ENCODE measurements at regions not wholly inside any gene's neighbourhood (a gene's known extent, or its start where the extent isn't known, plus 50 kb on each side); places are given as distances from the start of the nearest gene placed in this dataset.

DNA sequence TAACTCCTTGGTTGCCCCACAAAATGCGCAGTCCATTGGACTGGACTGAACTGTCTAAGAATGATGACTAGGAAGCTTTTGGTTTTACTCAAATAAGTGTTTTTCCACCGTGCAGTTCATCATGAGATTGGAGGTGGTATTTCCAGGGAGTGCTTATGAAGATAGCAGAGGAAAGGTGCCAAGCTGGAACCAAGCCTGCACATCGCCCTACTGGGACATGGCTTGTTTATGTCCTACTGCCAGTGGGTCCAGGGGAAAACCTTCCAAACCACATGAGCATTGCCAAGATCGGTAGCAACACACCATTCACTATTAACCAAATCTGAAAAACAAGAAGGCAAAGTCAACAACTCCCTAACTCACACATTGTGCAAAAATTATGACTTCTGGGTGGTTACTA is 54.7 kb upstream of the DSCAM start:
- DNase-seq (ENCODE audit: extremely low read depth in 1 of 2, low read depth in 1 of 2) = no peak

DNA sequence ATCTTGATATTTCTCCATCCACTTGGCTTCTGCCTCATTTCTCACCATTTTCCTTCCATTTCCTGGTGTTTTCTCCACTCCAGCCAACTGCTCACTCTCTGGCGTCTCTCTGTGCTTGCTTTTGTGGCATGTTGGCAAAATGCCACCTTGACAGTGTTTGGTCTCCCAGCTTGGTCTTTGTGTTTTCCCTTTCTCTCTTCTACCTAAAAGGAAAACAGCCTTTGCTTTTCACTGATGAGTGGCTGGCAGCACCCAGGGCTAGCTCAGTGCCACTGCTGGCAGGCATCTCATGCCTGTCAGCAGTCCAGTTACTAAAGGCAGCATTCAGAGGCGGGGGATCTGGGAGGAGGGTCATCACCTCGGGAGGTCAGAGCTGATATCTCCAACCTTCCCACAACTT is 55.3 kb upstream of the DSCAM start:
- DNase-seq (ENCODE audit: extremely low read depth in 1 of 2, low read depth in 1 of 2) = no peak

DNA sequence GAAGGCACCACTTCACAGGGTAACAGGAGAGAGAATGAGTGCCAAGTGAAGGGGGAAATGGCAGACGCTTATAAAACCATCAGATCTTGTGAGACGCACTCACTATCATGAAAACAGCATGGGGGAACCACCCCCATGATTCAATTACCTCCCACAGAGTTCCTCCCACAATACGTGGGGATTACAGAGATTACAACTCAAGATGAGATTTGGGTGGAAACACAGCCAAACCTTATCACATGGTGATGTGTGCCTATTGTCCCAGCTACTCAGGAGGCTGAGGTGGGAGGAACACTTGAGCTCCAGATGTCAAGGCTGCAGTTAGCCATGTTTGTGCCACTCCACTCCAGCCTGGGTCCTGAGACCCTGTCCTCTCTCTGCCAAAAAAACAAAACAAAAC is 56.0 kb upstream of the DSCAM start:
- no peak for DNase-seq (ENCODE audit: extremely low read depth in 1 of 2, low read depth in 1 of 2)

DNA sequence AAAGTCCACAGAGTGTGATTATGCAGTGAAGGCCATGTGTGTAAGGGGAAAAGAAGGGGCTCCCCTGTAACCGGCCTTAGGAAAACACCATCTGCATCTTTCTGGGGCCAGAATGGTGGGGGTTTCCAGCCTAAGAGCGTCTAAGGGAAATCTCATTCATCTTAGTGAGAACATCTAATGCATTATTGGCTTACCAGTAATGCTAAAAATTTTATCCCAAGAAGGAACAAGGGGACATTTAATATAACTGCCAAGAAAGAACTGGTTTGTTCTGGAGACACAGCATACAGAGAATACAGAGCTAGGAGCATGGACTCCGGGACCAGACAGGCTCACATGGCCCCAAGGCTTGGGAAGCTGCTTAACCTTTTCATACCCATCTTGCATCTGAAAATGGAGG is 58.3 kb upstream of the DSCAM start:
- DNase-seq (ENCODE audit: extremely low read depth in 1 of 2, low read depth in 1 of 2) = no peak

DNA sequence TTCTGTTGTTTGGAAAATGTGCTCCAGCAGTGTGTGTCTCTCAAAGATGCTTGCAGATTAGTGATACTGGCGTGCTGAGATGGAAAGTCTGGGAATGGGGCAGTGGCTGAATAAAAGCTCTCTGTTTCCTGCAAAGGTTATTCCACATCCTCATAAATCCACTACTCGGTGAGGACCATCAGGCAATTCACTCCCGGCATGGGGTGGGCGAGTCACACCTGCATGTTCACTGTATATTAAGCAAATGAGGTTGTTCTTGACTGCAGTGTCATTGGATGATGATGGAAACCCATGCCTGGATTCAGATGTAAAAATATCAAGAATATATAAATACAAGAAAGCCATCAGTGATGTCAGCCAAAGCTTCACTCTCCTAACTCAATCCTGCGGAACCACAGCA is 65.4 kb upstream of the DSCAM start:
- DNase-seq (ENCODE audit: extremely low read depth in 1 of 2, low read depth in 1 of 2) = no peak

DNA sequence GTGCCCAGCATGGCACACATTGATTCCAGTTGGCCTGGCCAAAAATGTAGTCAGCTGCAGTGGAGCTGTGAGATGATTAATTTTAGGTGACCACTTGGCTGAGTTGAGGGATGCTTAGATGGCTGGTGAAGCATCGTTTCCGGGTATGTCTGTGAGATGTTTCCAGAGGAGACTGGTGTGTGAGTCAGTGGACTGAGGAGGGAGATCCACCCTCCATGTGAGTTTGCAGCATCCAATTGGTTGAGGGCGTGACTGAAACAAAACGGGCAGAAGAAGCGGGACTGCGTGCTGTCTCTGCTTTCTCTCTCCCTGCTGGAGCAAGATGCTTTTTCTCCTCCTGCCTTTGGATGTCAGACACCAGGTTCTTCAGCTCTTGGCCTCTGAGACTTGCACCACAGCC is 68.2 kb upstream of the DSCAM start:
- DNase-seq (ENCODE audit: extremely low read depth in 1 of 2, low read depth in 1 of 2) = no peak

DNA sequence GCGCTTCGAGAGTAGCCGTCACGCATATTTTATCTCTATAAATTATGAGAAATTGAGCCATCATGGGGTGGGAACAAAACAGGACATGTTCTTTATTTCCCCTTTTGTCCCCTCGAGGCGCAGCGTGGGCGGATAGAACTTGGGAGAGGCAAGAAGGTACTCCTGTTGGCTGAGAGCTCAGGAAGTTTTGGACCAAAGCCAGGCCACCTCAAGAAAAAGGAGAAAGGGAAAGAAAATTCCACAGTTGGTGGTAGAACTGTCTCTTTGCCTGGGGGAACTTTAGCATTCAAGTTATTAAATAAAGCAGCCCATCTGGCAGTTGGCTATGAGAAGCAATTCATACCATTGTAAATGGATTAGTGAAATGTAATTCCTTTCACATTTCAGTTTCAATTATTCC is 76.4 kb upstream of the DSCAM start:
- no peak for DNase-seq (ENCODE audit: extremely low read depth in 1 of 2, low read depth in 1 of 2)

DNA sequence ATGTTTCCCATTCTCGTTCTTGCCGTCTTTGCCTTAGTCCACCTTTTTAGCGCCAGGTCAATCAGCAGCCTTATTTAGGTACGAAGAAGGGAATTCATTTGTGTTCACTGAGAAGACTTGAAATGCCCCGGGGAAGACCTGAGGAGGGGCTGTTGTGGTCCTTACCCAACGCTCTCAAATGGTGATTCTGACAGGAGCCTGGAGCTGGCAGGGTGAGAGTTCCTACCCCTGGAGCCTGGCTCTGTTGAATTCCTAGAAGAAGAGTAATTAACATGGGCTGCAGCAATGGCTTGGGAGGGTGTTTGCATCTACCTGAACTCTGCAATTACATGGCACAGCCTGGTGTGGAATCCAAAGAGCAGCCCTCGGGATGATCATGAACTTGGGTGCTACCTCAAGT is 76.9 kb upstream of the DSCAM start:
- DNase-seq (ENCODE audit: extremely low read depth in 1 of 2, low read depth in 1 of 2) = no peak

DNA sequence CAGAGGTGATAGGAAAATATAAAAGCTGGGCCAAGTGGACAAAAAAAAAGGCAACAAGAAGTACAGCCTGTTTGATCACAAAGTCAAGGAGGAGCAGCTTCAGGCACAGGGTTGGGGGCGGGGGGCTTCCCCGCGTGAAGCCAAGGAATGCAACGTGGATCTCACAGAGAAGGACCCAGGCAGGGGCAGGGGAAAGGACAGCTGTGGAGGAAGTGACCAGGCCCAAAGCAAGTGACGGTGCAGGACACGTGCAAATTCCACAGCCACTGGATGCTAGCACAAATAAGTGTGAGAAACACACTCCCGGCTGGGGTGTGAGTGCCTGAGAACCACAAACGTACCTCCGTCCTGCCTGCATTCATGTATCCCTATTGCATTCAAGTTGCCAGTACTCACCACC is 77.7 kb upstream of the DSCAM start:
- DNase-seq (ENCODE audit: extremely low read depth in 1 of 2, low read depth in 1 of 2) = no peak

DNA sequence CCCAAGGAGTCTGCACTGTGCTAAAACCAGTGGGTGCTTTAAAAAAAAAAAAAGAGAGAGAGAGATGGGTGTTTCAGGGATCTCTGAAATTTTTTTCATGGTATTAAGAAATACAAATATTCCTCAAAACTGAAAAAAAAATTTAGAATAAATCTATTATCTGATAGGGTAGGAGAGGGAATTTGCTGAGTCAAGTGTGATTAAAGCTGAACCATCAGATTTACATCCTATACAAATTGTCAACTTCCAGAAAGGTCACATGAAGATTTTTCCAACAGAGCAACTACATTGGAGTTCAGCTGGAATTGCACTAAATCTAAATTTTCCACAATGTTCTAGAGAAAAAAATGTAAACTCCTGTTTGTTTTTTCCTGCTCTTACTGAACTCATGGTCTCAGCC is 79.3 kb upstream of the DSCAM start:
- no peak for DNase-seq (ENCODE audit: extremely low read depth in 1 of 2, low read depth in 1 of 2)

DNA sequence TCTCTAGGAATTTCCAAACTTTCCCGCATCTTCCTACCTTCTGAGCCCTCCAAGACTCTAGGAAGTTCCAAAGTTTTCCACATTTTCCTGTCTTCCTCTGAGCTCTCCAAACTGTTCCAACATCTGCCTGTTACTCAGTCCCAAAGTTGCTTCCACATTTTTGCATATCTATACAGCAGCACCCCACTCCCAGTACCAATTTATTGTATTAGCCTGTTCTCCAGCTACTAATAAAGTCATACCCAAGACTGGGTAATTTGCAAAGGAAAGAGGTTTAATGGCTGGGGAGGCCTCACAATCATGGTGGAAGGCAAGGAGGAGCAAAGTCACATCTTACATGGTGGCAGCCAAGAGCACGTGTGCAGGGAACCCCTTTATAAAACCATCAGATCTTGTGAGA is 82.9 kb upstream of the DSCAM start:
- DNase-seq (ENCODE audit: extremely low read depth in 1 of 2, low read depth in 1 of 2) = no peak

DNA sequence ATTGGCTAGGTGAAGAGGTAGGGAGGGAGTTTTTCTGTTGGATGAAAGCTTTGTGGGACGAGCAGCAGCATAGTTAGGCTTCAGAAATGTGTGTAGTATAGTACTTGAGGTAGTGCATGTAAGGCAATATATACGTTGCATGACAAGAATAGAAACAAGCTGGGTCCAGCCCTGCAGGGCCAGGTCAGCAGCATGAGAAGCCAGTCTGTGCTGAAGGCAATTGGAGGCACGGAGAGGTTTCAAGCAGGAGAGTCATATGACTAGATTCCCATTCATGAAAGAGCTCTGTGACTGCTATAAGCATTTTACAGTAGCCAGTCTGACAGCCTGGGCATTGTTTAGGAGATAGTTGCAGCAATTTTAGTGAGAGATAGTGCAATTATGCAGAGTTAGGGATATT is 84.2 kb upstream of the DSCAM start:
- DNase-seq (ENCODE audit: extremely low read depth in 1 of 2, low read depth in 1 of 2) = no peak

DNA sequence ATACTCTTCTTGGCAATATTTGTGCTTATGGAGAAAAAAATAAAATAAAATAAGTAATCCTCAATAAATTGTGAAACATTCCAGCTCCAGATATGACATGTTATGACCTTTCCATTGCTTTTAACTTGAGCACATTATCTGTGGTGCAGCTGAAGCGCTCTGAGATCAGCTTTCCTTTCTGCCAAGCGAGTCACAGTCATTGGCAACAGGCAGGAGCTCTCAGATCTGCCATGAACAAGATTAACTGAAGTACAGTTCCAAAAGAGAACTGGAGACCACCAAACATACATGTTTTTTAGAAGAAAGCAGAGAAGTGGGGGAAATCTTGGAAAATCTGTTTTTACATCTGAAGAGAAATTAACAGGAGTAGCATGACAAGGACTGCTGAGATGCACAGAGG is 89.2 kb upstream of the DSCAM start:
- no peak for DNase-seq (ENCODE audit: extremely low read depth in 1 of 2, low read depth in 1 of 2)

DNA sequence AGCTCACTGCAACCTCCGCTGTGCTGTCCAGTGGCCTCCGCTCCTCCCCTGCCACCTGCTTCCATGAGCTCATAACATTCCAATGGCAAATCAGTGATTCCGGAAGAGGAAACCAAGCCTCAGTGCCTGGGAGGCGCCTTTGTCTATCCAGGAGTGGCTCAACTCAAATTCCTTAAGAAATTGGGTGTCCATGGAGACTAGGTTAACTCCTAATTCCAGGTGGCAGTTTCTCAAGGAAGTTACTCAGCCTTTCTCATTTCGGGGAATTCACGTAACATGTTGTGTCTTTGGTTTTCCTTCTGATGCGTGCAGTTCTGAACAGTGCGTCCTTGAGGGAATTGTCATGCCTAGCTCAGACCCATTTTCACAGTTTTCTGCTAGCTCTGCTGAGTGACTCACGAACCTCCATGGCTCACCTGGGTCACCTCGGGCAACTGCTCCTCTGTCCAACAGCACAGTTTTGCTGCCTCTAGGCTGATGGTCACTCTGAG is 89.9 kb upstream of the DSCAM start:
- no peak for DNase-seq (ENCODE audit: extremely low read depth in 1 of 2, low read depth in 1 of 2)

DNA sequence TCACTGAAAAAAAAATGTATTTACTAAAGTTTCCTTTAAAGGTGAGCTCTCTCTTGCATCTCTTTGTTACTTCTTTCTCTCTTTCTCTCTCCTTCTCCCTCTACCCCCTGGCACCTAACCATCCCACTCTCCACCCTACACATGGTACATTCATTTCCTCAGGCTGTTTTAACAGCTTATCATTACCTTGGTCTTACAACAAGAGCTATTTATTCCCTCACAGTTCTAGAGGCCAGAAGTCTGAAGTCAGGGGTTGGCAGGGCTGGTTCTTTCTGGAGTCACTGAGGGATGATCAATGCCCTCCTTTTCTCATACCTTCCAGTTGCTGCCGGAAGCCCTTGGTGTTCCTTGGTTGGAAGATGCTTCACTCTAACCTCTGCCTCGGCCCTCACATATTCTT is 91.1 kb upstream of the DSCAM start:
- no peak for DNase-seq (ENCODE audit: extremely low read depth in 1 of 2, low read depth in 1 of 2)

DNA sequence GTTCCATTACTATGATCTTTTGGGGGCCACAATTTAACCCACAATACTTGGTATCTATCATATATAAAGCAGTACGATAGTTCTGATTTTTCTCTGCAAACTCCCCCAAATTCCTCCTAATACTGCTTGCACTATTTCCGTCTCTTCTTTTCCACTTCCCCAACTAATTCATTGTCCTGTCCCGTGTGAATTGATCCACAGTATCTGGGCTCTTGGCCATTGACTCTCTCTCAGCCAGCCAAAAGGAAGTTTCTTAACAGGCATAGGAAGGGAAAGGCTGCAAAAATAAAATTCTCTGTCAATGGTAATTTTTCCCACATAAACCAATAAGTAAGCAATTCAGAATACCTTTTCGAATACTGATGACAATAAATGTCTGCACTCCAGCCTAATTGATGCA is 91.7 kb upstream of the DSCAM start:
- no peak for DNase-seq (ENCODE audit: extremely low read depth in 1 of 2, low read depth in 1 of 2)

DNA sequence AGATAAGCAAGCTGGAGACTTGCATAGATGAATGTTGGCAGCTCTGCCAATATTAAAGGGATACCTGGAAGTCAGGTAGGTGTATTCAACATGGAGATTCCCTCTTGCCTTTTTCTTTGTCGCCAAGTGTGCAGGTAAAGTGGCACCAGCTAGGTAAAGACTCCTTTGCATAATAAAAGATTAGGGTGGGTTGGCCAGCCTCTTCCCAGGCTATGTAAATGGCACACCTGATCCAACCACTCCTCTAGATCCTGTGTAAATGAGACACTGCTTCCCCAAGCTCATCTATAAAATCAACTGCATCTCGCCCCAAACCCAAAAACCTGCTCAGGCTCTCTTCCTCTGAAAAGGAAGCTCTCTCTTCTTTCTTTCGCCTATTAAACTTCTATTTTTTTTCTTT is 100.8 kb upstream of the DSCAM start:
- DNase-seq (ENCODE audit: extremely low read depth in 1 of 2, low read depth in 1 of 2) = no peak

DNA sequence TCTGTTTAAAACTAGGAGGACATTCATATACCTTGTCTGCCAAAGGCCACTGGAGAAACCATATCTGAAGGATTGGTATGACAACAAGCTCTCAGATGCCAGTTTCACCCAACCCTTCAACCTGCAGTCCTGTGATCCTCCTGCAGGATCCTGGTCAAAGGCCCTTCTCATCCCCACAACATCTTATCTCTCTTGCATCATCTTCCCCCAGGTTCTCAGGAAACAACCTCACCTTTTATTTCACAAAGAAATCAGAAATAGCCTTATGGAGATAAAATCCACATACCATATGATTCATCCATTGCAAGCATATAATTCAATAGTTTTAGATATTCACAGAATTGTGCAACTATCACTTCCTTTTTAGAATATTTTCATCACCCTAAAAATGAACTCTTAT is 104.0 kb upstream of the DSCAM start:
- no peak for DNase-seq (ENCODE audit: extremely low read depth in 1 of 2, low read depth in 1 of 2)

DNA sequence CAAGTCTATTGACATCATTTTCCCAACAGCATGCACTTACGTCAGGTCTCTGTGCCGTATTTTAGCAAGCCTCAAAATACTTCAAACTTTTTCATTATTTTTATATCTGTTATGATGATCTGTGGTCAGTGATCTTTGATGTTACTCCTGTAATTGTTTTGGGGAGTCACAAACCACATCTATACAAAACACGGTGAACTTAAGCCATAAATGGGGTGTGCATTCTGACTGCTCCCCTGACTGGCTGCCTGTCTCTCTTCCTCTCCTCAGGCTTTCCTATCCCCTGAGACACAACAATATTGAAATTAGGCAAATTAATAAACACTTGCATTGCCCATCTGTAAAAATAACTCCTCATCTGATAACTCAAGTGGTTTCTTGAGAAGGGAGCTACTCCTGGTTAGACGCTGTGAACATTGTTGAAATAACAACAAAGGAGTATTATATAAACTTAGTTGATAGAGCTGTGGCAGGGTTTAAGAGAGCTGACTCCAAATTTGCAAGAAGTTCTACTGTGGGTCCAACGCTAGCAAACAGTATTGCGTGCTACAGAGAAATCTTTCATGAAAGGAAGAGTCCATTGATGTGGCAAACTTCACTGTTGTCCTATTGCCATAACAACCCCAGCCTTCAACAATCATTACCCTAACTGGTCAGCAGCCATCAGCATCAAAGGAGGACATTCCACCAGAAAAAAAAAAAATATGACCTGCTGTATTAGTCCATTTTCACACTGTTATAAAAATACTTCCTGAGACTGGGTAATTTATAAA is 105.8 kb upstream of the DSCAM start:
- DNase-seq (ENCODE audit: extremely low read depth in 1 of 2, low read depth in 1 of 2) = no peak

DNA sequence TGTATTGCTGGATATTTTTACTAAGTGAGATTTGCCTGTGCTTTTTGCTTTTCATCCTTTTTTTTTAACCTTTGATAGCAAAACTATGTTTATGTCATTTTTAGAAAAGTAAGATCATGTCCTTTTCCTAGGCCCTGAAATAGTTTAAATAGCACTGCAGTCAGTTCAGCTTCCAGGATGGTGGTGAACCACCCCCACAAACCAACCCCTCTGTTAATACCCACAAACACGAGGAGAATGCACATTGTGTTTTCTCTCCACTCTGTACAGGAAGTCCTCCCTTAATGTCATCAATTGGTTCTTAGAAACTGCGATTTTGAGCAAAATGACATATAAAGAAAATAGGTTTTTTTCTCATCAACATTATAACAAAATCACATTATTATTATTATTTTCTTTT is 117.7 kb upstream of the DSCAM start:
- DNase-seq (ENCODE audit: extremely low read depth in 1 of 2, low read depth in 1 of 2) = no peak

DNA sequence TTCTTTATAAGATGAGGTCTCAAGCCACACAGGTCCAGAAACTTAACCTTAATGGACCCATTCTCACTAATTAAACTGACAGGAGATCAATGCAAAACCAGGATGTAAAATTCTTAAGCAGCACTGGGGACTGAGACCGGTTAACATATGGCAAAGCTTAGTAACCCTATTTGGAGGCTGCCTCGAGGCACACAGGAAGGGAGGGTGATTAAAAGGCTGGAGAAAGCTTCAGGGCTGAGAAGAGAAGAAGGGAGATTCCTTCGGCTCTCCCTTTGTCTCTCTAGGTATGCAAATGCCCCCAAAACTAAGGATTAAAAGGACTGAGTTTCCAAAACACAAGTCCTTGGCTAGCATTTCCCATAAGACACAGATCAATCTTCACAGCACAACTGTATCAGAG is 120.8 kb upstream of the DSCAM start:
- DNase-seq (ENCODE audit: extremely low read depth in 1 of 2, low read depth in 1 of 2) = no peak

DNA sequence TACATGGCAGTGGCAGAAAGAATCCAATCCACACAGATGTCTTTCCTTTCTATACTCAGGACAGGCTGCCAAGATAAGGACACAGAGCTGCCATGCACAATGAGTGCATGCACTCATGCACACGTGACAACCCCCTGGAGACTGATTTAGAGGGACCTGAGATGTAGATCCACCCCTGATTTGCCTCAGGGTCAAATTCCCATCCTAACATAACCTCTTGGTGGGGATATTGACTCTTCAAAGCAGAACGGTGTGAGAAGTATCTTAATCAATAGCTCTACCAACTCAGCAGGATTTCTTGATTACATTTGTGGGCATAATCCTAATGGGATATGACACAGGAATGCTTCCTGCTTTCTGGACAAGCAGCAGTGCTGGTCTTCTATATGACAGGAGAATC is 125.2 kb upstream of the DSCAM start:
- DNase-seq (ENCODE audit: extremely low read depth in 1 of 2, low read depth in 1 of 2) = no peak
